GM12872 (cell line): ENCODE measurements at regions not wholly inside any gene's neighbourhood (a gene's known extent, or its start where the extent isn't known, plus 50 kb on each side); places are given as distances from the start of the nearest gene placed in this dataset.

Experiments used
- TF ChIP-seq, protein P1 (sequence below): IDR thresholded peaks from 3 replicates; pipeline ENCODE4 v1.5.1; 2011; ENCODE audit warnings: low read depth, mild to moderate bottlenecking, low read length, moderate library complexity; ENCODE audit not compliant: insufficient read depth

DNA sequence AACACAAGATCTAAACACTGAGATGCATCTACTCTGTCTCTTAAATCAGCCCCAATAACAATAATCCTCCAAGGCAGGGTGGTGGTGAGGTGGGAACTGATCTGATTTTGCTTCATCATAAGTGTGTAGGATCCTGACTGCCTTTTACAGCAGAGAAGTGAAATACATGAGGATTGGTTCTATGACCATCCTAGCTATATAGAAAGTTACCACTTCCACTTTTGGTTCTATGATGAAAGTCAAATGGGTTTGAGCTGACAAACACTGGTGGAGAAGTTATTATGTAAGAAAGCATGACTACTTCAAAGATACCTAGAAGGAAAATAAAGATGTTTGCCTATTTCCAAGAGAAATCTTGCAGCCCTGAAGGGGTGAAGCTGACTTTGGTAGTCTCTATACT lies 181.6 kb downstream of the NKX6-1 start:
- TF ChIP-seq, protein P1, sequence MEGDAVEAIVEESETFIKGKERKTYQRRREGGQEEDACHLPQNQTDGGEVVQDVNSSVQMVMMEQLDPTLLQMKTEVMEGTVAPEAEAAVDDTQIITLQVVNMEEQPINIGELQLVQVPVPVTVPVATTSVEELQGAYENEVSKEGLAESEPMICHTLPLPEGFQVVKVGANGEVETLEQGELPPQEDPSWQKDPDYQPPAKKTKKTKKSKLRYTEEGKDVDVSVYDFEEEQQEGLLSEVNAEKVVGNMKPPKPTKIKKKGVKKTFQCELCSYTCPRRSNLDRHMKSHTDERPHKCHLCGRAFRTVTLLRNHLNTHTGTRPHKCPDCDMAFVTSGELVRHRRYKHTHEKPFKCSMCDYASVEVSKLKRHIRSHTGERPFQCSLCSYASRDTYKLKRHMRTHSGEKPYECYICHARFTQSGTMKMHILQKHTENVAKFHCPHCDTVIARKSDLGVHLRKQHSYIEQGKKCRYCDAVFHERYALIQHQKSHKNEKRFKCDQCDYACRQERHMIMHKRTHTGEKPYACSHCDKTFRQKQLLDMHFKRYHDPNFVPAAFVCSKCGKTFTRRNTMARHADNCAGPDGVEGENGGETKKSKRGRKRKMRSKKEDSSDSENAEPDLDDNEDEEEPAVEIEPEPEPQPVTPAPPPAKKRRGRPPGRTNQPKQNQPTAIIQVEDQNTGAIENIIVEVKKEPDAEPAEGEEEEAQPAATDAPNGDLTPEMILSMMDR: no peak

DNA sequence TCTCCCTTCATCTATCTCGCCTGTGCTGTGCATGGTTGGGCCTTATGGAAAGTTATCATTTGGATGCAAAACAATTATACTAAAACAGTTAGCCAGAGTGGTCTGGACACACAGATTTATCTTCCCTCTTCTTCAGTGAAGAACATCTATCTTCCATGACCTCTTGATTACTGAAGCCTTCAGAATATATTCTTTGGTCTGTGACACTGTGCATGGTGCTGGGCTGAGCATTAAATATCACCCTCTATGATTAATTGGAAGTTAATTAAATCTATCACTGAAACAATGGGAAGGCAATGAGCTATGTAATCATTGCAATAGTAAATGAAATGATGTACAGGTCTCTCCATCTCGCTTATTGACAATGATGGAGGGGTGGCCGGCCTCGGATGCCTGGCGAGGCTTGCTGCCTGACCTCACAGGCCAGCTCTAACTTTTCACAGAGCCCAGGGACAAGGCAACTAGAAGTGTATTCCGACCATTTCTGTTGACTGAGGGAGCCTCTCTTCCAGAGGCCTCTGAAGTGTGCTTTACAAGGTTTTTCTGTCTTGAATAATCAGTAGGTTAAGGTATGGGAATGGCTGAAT lies 186.6 kb downstream of the NKX6-1 start:
- TF ChIP-seq, protein P1: no peak

DNA sequence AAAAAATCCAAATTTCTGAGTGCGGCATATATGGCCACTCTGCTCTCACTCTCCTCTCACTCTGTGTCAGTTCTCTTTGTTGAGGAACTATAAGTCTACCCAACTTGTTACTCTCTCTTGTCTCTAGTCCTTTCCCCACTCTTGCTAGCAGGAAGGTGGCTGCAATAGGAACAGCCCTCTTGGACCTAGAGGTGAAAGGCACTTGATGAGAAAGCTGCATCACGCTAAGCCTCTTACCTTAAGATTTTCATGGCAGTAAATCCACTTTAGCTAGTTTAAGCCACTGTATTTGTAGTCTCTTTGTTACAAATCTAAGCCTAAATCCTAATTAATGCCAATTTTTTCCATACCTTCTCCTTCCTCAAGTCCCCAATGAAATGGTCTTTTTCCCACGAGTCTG lies 189.9 kb downstream of the NKX6-1 start:
- TF ChIP-seq, protein P1: no peak

DNA sequence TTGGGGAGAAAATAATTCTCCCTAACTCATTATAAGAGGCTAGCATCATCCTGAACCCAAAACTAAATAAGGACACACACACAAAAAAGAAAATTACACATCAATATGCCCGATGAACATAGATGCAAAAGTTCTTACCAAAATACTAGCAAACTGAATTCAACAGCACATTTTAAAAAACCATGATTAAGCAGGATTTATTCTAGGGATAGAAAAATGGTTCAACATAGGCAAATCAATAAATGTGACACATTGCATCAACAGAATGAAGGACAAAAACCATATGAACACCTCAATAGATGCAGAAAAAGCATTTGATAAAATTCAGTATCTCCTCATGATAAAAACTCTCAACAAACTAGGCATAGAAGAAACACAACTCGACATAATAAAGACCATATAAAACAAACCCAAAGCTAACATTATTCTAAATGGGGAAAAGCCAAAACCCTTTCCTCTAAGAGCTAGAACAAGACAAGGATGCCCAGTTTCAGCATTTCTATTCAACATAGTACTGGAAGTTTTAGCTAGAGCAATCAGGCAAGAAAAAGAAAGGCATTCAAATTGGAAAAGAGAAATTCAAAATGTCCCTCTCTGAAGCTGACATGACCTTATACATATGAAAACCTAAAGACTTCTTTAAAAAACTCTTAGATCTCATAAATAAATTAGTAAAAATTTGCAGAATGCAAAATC lies 200.9 kb downstream of the NKX6-1 start:
- TF ChIP-seq, protein P1: no peak

DNA sequence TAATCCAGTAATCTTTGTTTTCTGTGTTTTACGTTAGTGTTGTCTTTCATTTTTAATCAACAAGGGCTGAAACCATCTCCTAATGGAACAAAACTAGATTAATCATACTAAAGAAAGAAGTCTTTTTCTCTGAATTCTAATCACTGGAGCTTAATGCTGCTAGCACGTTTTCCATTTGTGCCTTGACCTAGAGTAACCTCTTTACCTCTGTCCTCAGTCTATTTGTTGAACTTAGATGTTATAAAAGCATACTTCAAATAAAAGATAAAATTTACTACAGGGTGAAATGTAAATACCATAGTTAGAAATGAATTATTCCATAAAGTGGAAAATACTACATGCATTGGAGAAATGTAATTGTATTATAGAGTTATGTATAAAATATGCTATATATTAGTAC lies 207.1 kb downstream of the NKX6-1 start:
- TF ChIP-seq, protein P1: no peak

DNA sequence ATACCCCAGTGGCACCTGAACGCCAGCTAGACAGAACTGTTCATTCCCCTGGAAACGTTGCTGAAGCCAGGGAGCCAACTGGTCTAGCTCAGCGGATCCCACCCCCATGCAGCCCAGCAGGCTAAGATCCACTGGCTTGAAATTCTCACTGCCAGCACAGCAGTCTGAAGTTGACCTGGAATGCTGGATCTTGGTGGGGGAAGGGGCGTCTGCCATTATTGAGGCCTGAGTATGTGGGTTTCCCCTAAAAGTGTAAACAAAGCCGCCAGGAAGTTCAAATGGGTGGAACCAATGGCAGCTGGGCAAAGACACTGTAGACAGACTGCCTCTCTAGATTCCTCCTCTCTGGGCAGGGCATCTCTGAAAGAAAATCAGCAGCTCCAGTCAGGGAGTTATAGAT lies 213.0 kb downstream of the NKX6-1 start:
- TF ChIP-seq, protein P1: no peak

DNA sequence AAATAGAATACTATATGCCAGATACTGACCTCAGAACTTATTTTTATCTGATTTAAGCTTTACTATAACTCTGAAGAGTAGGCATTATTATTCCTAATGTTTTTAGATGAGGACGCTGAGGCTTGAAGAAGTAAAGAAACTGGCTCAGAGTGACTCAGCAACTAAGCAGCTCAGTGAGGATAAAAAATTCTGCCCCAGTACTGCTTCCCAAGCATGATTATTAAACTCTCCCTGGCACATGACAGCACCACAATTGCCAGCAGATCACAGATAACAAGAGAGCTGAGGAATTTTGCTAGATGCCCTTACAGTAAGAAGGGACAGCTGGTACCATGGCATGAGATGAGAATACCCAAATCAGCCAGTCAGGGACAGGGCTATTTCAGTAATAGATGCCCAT lies 219.4 kb downstream of the NKX6-1 start:
- TF ChIP-seq, protein P1: no peak
